IMR-90 (cell line): ENCODE measurements at regions not wholly inside any gene's neighbourhood (a gene's known extent, or its start where the extent isn't known, plus 50 kb on each side); places are given as distances from the start of the nearest gene placed in this dataset.

Source experiments
- ATAC-seq: fragments of 200-7000 bp; cut with Tn5 transposase; 2 replicates; pipeline ENCODE4 v1.9.1; 2020; ENCODE audit warnings: low read depth, mild to moderate bottlenecking, moderate library complexity
- BruUV-seq: library from RNA; stranded (reverse); fragments of 400-500 nt; replicated peaks from 2 replicates; lab custom pipeline; 2021; lab: Mats Ljungman, UMichigan
- CTCF ChIA-PET: fragments of 300-600 bp; formaldehyde crosslinking; extraction: SDS; loops from one replicate; lab custom pipeline; 2021; ENCODE audit warnings: antibody characterized with exemption; lab: Yijun Ruan, JAX
- POLR2A ChIA-PET: fragments of 300-600 bp; sonication (Branson Sonifier 250); formaldehyde crosslinking; loops from one replicate; lab custom pipeline; 2022; ENCODE audit warnings: antibody characterized with exemption; ENCODE audit not compliant: unreplicated experiment; lab: Charles Lee
- DNase-seq: peaks from one replicate; pipeline ENCODE4 v3.0.0; 2013
- H2AFZ ChIP-seq: replicated peaks from 2 replicates; pipeline ENCODE3; 2013; ENCODE audit warnings: low read length, mild to moderate bottlenecking; ENCODE audit not compliant: poor library complexity
- H2AK5ac ChIP-seq: 2 replicates; pipeline ENCODE4 v1.6.1; 2013; ENCODE audit warnings: low read depth, low read length, inconsistent platforms
- H2AK9ac ChIP-seq: replicated peaks from 2 replicates; pipeline ENCODE3; 2013; ENCODE audit warnings: mild to moderate bottlenecking, low read depth, low read length, moderate library complexity; ENCODE audit not compliant: poor library complexity
- H2BK120ac ChIP-seq: 2 replicates; pipeline ENCODE4 v1.6.1; 2013; ENCODE audit warnings: low read depth, low read length, inconsistent platforms
- H2BK15ac ChIP-seq: 3 replicates; pipeline ENCODE4 v1.6.1; 2013; ENCODE audit warnings: low read depth, low read length, inconsistent platforms
- H2BK20ac ChIP-seq: 2 replicates; pipeline ENCODE4 v1.6.1; 2013; ENCODE audit warnings: low read depth, mild to moderate bottlenecking, inconsistent platforms, low read length, moderate library complexity
- H2BK5ac ChIP-seq: 2 replicates; pipeline ENCODE4 v1.6.1; 2013; ENCODE audit warnings: mild to moderate bottlenecking, low read depth, low read length, inconsistent platforms; ENCODE audit not compliant: poor library complexity, severe bottlenecking
- H3K14ac ChIP-seq: replicated peaks from 2 replicates; pipeline ENCODE4 v1.6.1; 2013; ENCODE audit warnings: low read depth, low read length, inconsistent platforms
- H3K18ac ChIP-seq: 2 replicates; pipeline ENCODE4 v1.6.1; 2013; ENCODE audit warnings: low read depth, low read length, control low read depth
- H3K23ac ChIP-seq: 2 replicates; pipeline ENCODE4 v1.6.1; 2013; ENCODE audit warnings: low read depth, low read length, inconsistent platforms
- H3K27ac ChIP-seq: 2 replicates; pipeline ENCODE4 v1.5.1; 2013; ENCODE audit warnings: mild to moderate bottlenecking, control low read depth, low read length; ENCODE audit not compliant: insufficient read depth
- H3K27me3 ChIP-seq: 2 replicates; pipeline ENCODE4 v1.6.1; 2013; ENCODE audit warnings: low read length; ENCODE audit not compliant: control insufficient read depth, insufficient read depth
- H3K36me3 ChIP-seq: 2 replicates; pipeline ENCODE4 v1.6.1; 2013; ENCODE audit warnings: low read length, mixed read lengths; ENCODE audit not compliant: control insufficient read depth, insufficient read depth
- H3K4ac ChIP-seq: 2 replicates; pipeline ENCODE4 v1.6.1; 2013; ENCODE audit warnings: low read depth, low read length, inconsistent platforms
- H3K4me1 ChIP-seq: 2 replicates; pipeline ENCODE4 v1.6.1; 2013; ENCODE audit warnings: low read length, mixed read lengths; ENCODE audit not compliant: control insufficient read depth, insufficient read depth
- H3K4me2 ChIP-seq: 2 replicates; pipeline ENCODE4 v1.6.1; 2013; ENCODE audit warnings: low read depth, mild to moderate bottlenecking, control low read depth, low read length, moderate library complexity
- H3K4me3 ChIP-seq: 2 replicates; pipeline ENCODE4 v1.5.1; 2013; ENCODE audit warnings: low read depth, mild to moderate bottlenecking, control low read depth, low read length, moderate library complexity; ENCODE audit not compliant: insufficient read depth
- H3K56ac ChIP-seq: 2 replicates; pipeline ENCODE4 v1.6.1; 2013; ENCODE audit warnings: low read length, inconsistent platforms; ENCODE audit not compliant: insufficient read depth; ENCODE audit errors: extremely low read depth
- H3K79me1 ChIP-seq, 2 experiments: 2 replicates each; pipeline ENCODE4 v1.6.1; 2013; ENCODE audit warnings: low read length in 2 of 2, inconsistent platforms in 1 of 2, low read depth in 1 of 2
- H3K9ac ChIP-seq: 2 replicates; pipeline ENCODE4 v1.6.1; 2013; ENCODE audit warnings: low read depth, low read length, control low read depth
- H3K9me1 ChIP-seq: 2 replicates; pipeline ENCODE4 v1.6.1; 2013; ENCODE audit warnings: low read length, inconsistent platforms; ENCODE audit not compliant: insufficient read depth
- H3K9me3 ChIP-seq: 2 replicates; pipeline ENCODE4 v1.6.1; 2013; ENCODE audit warnings: low read length; ENCODE audit not compliant: control insufficient read depth, insufficient read depth
- H4K20me1 ChIP-seq: 2 replicates; pipeline ENCODE4 v1.6.1; 2013; ENCODE audit warnings: low read length, inconsistent platforms; ENCODE audit not compliant: insufficient read depth
- H4K5ac ChIP-seq: 2 replicates; pipeline ENCODE4 v1.6.1; 2013; ENCODE audit warnings: mild to moderate bottlenecking, low read depth, low read length, control low read depth
- H4K8ac ChIP-seq, 2 experiments: 2 replicates each; pipeline ENCODE4 v1.6.1; 2013; ENCODE audit warnings: low read depth in 2 of 2, low read length in 2 of 2, control low read depth in 1 of 2, inconsistent platforms in 1 of 2
- H4K91ac ChIP-seq: 2 replicates; pipeline ENCODE4 v1.6.1; 2013; ENCODE audit warnings: low read depth, low read length, inconsistent platforms; ENCODE audit not compliant: insufficient read depth
- BHLHE40 ChIP-seq: fragments of 150-350 bp; IDR thresholded peaks from 2 replicates; pipeline ENCODE4 v1.6.1; 2016; ENCODE audit warnings: mild to moderate bottlenecking, low read depth, low read length
- CEBPB ChIP-seq: IDR thresholded peaks from 2 replicates; pipeline ENCODE4 v1.6.1; 2012; ENCODE audit warnings: low read depth, low read length, improper control_type of control experiment
- CHD1 ChIP-seq: IDR thresholded peaks from 2 replicates; pipeline ENCODE4 v1.6.1; 2012; ENCODE audit warnings: low read depth, low read length, improper control_type of control experiment
- CTCF ChIP-seq: conservative IDR thresholded peaks from 2 replicates; pipeline ENCODE4 v1.5.1; 2012; ENCODE audit warnings: mild to moderate bottlenecking, low read depth, low read length, improper control_type of control experiment
- ELK1 ChIP-seq: fragments of 150-350 bp; IDR thresholded peaks from 2 replicates; pipeline ENCODE4 v1.6.1; 2016; ENCODE audit warnings: low read depth, mild to moderate bottlenecking, low read length, moderate library complexity, borderline replicate concordance
- FOS ChIP-seq: fragments of 150-350 bp; IDR thresholded peaks from 2 replicates; pipeline ENCODE4 v1.6.1; 2016; ENCODE audit warnings: low read depth, low read length
- MAFK ChIP-seq: IDR thresholded peaks from 2 replicates; pipeline ENCODE4 v1.6.1; 2012; ENCODE audit warnings: low read depth, low read length, improper control_type of control experiment
- MAZ ChIP-seq: IDR thresholded peaks from 2 replicates; pipeline ENCODE4 v1.6.1; 2012; ENCODE audit warnings: low read depth, mild to moderate bottlenecking, low read length, improper control_type of control experiment, moderate library complexity, borderline replicate concordance
- MXI1 ChIP-seq: IDR thresholded peaks from 2 replicates; pipeline ENCODE4 v1.6.1; 2012; ENCODE audit warnings: low read depth, mild to moderate bottlenecking, low read length, moderate library complexity, borderline replicate concordance
- NFE2L2 ChIP-seq: fragments of 150-350 bp; IDR thresholded peaks from 2 replicates; pipeline ENCODE4 v1.6.1; 2016; ENCODE audit warnings: low read depth, mild to moderate bottlenecking, low read length
- POLR2A ChIP-seq: IDR thresholded peaks from 2 replicates; pipeline ENCODE4 v1.6.1; 2012; ENCODE audit warnings: mild to moderate bottlenecking, low read depth, low read length
- RAD21 ChIP-seq: IDR thresholded peaks from 2 replicates; pipeline ENCODE4 v1.6.1; 2012; ENCODE audit warnings: low read length, improper control_type of control experiment
- RCOR1 ChIP-seq: IDR thresholded peaks from 2 replicates; pipeline ENCODE4 v1.6.1; 2012; ENCODE audit warnings: mild to moderate bottlenecking, low read length, improper control_type of control experiment; ENCODE audit not compliant: insufficient replicate concordance
- RFX5 ChIP-seq: IDR thresholded peaks from 2 replicates; pipeline ENCODE4 v1.8.0; 2012; ENCODE audit warnings: low read depth, mild to moderate bottlenecking, low read length, moderate library complexity
- SMC3 ChIP-seq: fragments of 150-350 bp; IDR thresholded peaks from 2 replicates; pipeline ENCODE4 v1.6.1; 2016; ENCODE audit warnings: low read depth, mild to moderate bottlenecking, antibody characterized with exemption, low read length, moderate library complexity
- USF2 ChIP-seq: fragments of 150-350 bp; IDR thresholded peaks from 2 replicates; pipeline ENCODE4 v1.6.1; 2017; ENCODE audit warnings: mild to moderate bottlenecking, antibody characterized with exemption, low read length, low read depth
- WGBS, 2 experiments: methylation state at CpG; one replicate each; pipeline versions ENCODE4 v1.1.5 to v1.1.7; 2013; ENCODE audit warnings: missing lambda C conversion rate in 2 of 2; ENCODE audit not compliant: insufficient read length in 1 of 2; ENCODE audit errors: extremely low coverage in 2 of 2; 5-methylcytosine and 5-hydroxymethylcytosine counted together
- dilution Hi-C: fragments of 300-500 bp; cut with HindIII; formaldehyde crosslinking; loops from one replicate; pipeline ENCODE4 v1.14.3; 2018; ENCODE audit warnings: low sequenced_read_pairs; ENCODE audit not compliant: unreplicated experiment
- in situ Hi-C: fragments of 300-500 bp; cut with MboI; formaldehyde crosslinking; loops from 3 replicates; pipeline ENCODE4 v1.14.3; 2019; ENCODE audit warnings: low sequenced_read_pairs, inconsistent platforms, mixed read lengths
- intact Hi-C: fragments of 100-400 bp; cut with micrococcal nuclease; formaldehyde crosslinking; loops from 2 replicates; pipeline ENCODE4 v1.10.0; 2022

- in situ Hi-C loops, result no loop called here
- H4K20me1 ChIP-seq, result no peaks in the 10 kb centered on the region
- intact Hi-C loops, result no loop called here
- H3K27ac ChIP-seq, result no peak overlapping the region
- H2AK9ac ChIP-seq, result no peak overlapping the region
- no peaks in the 10 kb centered on the region for H3K9me3 ChIP-seq
- no peak overlapping the region for H3K4me2 ChIP-seq
- H3K4ac ChIP-seq, result no peak overlapping the region
- ATAC-seq (no peak), DNase-seq (no peak)
- no peak overlapping the region for H2AFZ ChIP-seq
- no peak overlapping the region for H3K23ac ChIP-seq
- no peak overlapping the region for H2BK20ac ChIP-seq
- no peak overlapping the region for H2AK5ac ChIP-seq
- BruUV-seq, result no TSS peak
- no peak overlapping the region for H4K5ac ChIP-seq
- H3K4me1 ChIP-seq, result no peaks in the 10 kb centered on the region
- 60% methylated on average over 2 of the region's 10 CpGs; no CpG with 5 or more reads in 1 of the 2 experiments for WGBS, 2 experiments
- TF ChIP-seq POLR2A (no peak), RAD21 (no peak), SMC3 (no peak), MAFK (no peak), MAZ (no peak), USF2 (no peak), CTCF (no peak), RFX5 (no peak), CEBPB (no peak), ELK1 (no peak), FOS (no peak), RCOR1 (no peak), MXI1 (no peak), CHD1 (no peak), BHLHE40 (no peak), NFE2L2 (no peak)
- H4K91ac ChIP-seq, result no peak overlapping the region
- no peaks in the 10 kb centered on the region for H3K79me1 ChIP-seq
- no peak overlapping the region for H2BK5ac ChIP-seq
- no peaks in the 10 kb centered on the region for H3K36me3 ChIP-seq
- H3K9me1 ChIP-seq, result no peaks in the 10 kb centered on the region
- CTCF ChIA-PET, result no interaction called here
- no peak overlapping the region for H2BK15ac ChIP-seq
- H3K4me3 ChIP-seq, result no peak overlapping the region
- no peak overlapping the region for H2BK120ac ChIP-seq
- H3K27me3 ChIP-seq, result no peaks in the 10 kb centered on the region
- no peak overlapping the region for H4K8ac ChIP-seq
- no peak overlapping the region for H3K9ac ChIP-seq
- H3K56ac ChIP-seq, result no peak overlapping the region
- dilution Hi-C loops, result no loop called here
- H3K18ac ChIP-seq, result no peak overlapping the region
- POLR2A ChIA-PET, result no interaction called here
- H3K14ac ChIP-seq, result no peak overlapping the region
Observed at GRCh38 chr10:11387551-11388222, 223.8 kb downstream of the USP6NL start.
